Tibial artery (tissue), 4 donors: ENCODE measurements at regions not wholly inside any gene's neighbourhood (a gene's known extent, or its start where the extent isn't known, plus 50 kb on each side); places are given as distances from the start of the nearest gene placed in this dataset.

Source experiments
- DNase-seq, 2 donors: peaks; one replicate each; pipeline ENCODE4 v3.0.0-alpha.2; 2019
- H3K27ac ChIP-seq, 2 donors: fragments of 200-600 bp; sonication (generic) in 1 of 2; 1 replicate in 1 of 2; 2 replicates in 1 of 2; pipeline ENCODE4 v1.5.1; 2018 to 2019; ENCODE audit warnings: mild to moderate bottlenecking in 1 of 2
- H3K27me3 ChIP-seq, 2 donors: fragments of 200-600 bp; sonication (generic) in 1 of 2; one replicate each; pipeline versions ENCODE4 v1.5.1 to v1.6.0; 2016 to 2019
- H3K36me3 ChIP-seq, 3 donors: fragments of 200-600 bp; sonication (generic) in 2 of 3; one replicate each; pipeline ENCODE4 v1.5.1; 2016 to 2019; ENCODE audit warnings: mild to moderate bottlenecking in 2 of 3
- H3K4me1 ChIP-seq, 4 donors: fragments of 200-600 bp; sonication (generic) in 2 of 4; 1 replicate in 3 of 4; 2 replicates in 1 of 4; pipeline ENCODE4 v1.5.1; 2016 to 2019
- H3K4me3 ChIP-seq, 2 donors: fragments of 200-600 bp; sonication (generic) in 1 of 2; 1 replicate in 1 of 2; 2 replicates in 1 of 2; pipeline ENCODE4 v1.5.1; 2018 to 2019; ENCODE audit warnings: mild to moderate bottlenecking in 2 of 2
- H3K9me3 ChIP-seq, 3 donors: fragments of 200-600 bp; sonication (generic) in 1 of 3; one replicate each; pipeline ENCODE4 v1.5.1; 2016 to 2019
- intact Hi-C: fragments of 100-400 bp; cut with DNase I; formaldehyde crosslinking; loops from one replicate; pipeline ENCODE4 v1.15.0; 2023; ENCODE audit warnings: low total_unique reads
- TF ChIP-seq, protein P1 (sequence below), 2 experiments: fragments of 200-600 bp in 1 of 2; fragments of 450-650 bp in 1 of 2; IDR thresholded peaks; one replicate each; pipeline ENCODE4 v1.5.1; 2017 to 2019; ENCODE audit warnings: antibody characterized with exemption in 2 of 2, mild to moderate bottlenecking in 1 of 2, moderate library complexity in 1 of 2

DNA sequence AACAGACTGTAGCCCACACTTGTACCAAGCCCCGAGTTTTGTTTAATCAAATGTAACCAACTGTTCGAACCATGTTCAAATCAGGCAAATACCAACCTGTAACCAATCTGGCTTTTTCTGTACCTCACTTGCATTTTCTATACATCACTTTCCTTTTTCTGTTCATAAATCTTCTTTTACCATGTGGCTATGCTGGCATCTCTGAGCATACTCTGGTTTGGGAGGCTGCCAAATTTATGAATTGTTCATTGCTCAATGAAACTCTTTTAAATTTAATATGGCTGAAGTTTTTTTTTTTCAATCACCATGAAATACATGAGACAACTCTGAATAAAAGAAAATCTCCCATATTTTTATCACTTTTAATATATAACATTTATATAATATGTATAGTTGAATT lies 256.1 kb downstream of the SLITRK6 start:
- Histone ChIP-seq H3K9me3 (no peaks in the 10 kb centered on the region), H3K27me3 (no peaks in the 10 kb centered on the region), H3K4me1 (no peaks in the 10 kb centered on the region), H3K4me3 (no peak overlapping the region), H3K36me3 (no peaks in the 10 kb centered on the region), H3K27ac (no peak overlapping the region)
- TF ChIP-seq, protein P1, sequence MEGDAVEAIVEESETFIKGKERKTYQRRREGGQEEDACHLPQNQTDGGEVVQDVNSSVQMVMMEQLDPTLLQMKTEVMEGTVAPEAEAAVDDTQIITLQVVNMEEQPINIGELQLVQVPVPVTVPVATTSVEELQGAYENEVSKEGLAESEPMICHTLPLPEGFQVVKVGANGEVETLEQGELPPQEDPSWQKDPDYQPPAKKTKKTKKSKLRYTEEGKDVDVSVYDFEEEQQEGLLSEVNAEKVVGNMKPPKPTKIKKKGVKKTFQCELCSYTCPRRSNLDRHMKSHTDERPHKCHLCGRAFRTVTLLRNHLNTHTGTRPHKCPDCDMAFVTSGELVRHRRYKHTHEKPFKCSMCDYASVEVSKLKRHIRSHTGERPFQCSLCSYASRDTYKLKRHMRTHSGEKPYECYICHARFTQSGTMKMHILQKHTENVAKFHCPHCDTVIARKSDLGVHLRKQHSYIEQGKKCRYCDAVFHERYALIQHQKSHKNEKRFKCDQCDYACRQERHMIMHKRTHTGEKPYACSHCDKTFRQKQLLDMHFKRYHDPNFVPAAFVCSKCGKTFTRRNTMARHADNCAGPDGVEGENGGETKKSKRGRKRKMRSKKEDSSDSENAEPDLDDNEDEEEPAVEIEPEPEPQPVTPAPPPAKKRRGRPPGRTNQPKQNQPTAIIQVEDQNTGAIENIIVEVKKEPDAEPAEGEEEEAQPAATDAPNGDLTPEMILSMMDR (IDR thresholded peaks at IDR 0.05): no peak
- no peak for DNase-seq
- intact Hi-C loops: no loop called here

DNA sequence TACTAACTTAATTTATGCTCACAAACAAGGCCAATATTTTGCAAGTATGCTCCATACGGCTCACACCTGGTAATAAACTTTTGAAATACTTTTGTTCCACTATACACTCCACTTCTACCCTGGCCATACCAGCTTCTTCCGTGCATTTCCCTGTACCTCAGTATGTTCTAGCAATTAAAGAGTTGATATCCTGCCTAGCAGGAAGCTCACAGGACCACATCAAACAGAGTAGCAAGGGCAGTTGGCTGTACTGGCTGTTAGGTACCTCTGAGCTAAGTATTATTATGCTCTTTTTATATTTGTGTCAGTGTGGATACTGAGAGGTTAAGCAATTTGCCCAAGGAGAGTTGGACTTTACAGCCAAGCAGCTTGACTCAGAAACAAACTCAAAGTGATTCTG lies 257.7 kb downstream of the SLITRK6 start:
- Histone ChIP-seq H3K9me3 (no peaks in the 10 kb centered on the region), H3K27ac (no peak overlapping the region), H3K4me1 (no peaks in the 10 kb centered on the region), H3K27me3 (no peaks in the 10 kb centered on the region), H3K36me3 (no peaks in the 10 kb centered on the region), H3K4me3 (no peak overlapping the region)
- TF ChIP-seq, protein P1 (IDR thresholded peaks at IDR 0.05): no peak
- no peak for DNase-seq
- intact Hi-C loops: no loop called here

DNA sequence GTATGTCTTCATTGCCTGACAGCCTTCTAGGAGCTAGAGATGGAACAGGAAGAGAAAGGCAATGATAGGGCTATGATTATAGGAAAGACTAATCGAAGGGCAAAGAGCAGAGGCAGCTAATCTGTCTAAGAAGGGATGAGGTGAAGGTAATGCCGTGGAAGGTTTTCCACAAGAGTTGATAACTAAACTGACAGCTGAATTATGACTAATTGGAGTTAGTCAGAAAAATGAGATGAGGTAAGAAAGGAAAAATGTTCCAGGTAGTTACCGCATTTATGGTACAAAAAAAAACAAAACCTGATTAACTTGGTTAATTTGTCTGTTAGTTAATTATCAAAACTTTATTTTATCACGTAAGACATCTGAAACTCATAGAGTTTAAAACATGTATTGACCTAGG lies 260.3 kb downstream of the SLITRK6 start:
- TF ChIP-seq, protein P1 (IDR thresholded peaks at IDR 0.05): no peak
- intact Hi-C loops: no loop called here
- H3K4me1 ChIP-seq: no peaks in the 10 kb centered on the region
- no peaks in the 10 kb centered on the region for H3K9me3 ChIP-seq
- H3K36me3 ChIP-seq: no peaks in the 10 kb centered on the region
- H3K27ac ChIP-seq: no peak overlapping the region
- H3K27me3 ChIP-seq: no peaks in the 10 kb centered on the region
- no peak overlapping the region for H3K4me3 ChIP-seq
- DNase-seq: no peak

DNA sequence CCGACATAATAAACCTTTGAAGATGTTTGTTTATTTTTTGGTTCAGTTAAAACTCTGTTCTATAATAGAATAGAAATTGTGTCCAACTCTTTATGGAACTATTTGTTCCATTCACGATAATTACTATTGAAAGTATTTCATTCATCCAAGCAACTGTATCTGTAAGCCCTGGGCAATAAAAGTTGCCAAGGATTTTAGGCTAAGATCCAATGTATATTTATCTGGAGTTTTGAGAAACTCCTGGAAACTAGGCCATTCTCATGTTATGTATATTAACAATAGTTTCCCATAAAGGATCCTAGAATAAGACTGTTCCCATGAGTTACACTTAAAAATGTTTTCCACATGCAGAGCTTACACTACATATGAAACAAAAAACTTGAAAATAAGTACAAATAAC lies 261.6 kb downstream of the SLITRK6 start:
- Histone ChIP-seq H3K4me1 (no peaks in the 10 kb centered on the region), H3K36me3 (no peaks in the 10 kb centered on the region), H3K9me3 (no peaks in the 10 kb centered on the region), H3K4me3 (no peak overlapping the region), H3K27ac (no peak overlapping the region), H3K27me3 (no peaks in the 10 kb centered on the region)
- no peak for DNase-seq
- intact Hi-C loops: no loop called here
- TF ChIP-seq, protein P1 (IDR thresholded peaks at IDR 0.05): no peak

DNA sequence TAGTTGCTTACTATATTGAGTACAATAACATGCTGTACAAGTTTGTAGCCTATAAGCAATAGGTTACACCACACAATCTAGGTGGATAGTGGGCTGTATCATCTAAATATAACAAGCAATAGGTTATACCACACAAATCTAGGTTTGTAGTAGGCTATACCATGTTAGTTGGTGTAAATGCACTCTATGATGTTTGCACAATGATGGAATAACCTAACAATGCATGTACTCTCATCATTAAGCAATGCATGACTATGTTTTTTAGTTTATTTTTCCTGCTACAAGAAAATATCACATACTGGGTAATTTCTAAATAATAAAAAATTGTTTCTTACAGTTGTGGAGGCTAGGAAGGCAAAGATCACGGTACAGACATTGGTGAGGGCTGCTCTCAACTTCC lies 262.5 kb downstream of the SLITRK6 start:
- no peak overlapping the region for H3K4me3 ChIP-seq
- TF ChIP-seq, protein P1 (IDR thresholded peaks at IDR 0.05): no peak

More for the DNA sequence above, 262.5 kb downstream of the SLITRK6 start:
- Histone ChIP-seq H3K27me3 (no peaks in the 10 kb centered on the region), H3K36me3 (no peaks in the 10 kb centered on the region), H3K27ac (no peak overlapping the region), H3K4me1 (no peaks in the 10 kb centered on the region), H3K9me3 (no peaks in the 10 kb centered on the region)
- intact Hi-C loops: no loop called here
- no peak for DNase-seq
